ENCODE measurements at regions not wholly inside any gene's neighbourhood (a gene's known extent, or its start where the extent isn't known, plus 50 kb on each side); places are given as distances from the start of the nearest gene placed in this dataset.

- no peaks in the 10 kb centered on the region for H3K4me1 ChIP-seq (ENCODE audit: insufficient read depth, low read length)
- no peaks in the 10 kb centered on the region for H3K27me3 ChIP-seq (ENCODE audit: insufficient read depth, low read length)
- no peak overlapping the region for H3K4me3 ChIP-seq (ENCODE audit: low read length)
- no peak overlapping the region for H3K9ac ChIP-seq (ENCODE audit: low read depth, low read length)
- 100% methylated on average over 1 of the region's 3 CpGs for WGBS
- H3K36me3 ChIP-seq (ENCODE audit: insufficient read depth, low read length): no peaks in the 10 kb centered on the region
- no peak overlapping the region for H3K27ac ChIP-seq (ENCODE audit: low read depth, low read length)
- H3K9me3 ChIP-seq (ENCODE audit: insufficient read depth, low read depth, low read length): no peaks in the 10 kb centered on the region
Measured at GRCh38 chr6:164453835-164454234, 855.6 kb downstream of the C6orf118 start.

- no peaks in the 10 kb centered on the region for H3K27me3 ChIP-seq (ENCODE audit: insufficient read depth, low read length)
- H3K9ac ChIP-seq (ENCODE audit: low read depth, low read length): no peak overlapping the region
- WGBS: 96% methylated on average over 2 of the region's 2 CpGs
- no peak overlapping the region for H3K4me3 ChIP-seq (ENCODE audit: low read length)
- H3K27ac ChIP-seq (ENCODE audit: low read depth, low read length): no peak overlapping the region
- H3K9me3 ChIP-seq (ENCODE audit: insufficient read depth, low read depth, low read length): peaks cover 14% of the 10 kb centered on the region; the same call in 1 of the 2 replicates
- 0 out of 2 replicates have a peak, but pooled peaks cover 3% of the 10 kb centered on the region for H3K36me3 ChIP-seq (ENCODE audit: insufficient read depth, low read length)
- H3K4me1 ChIP-seq (ENCODE audit: insufficient read depth, low read length): no peaks in the 10 kb centered on the region
Measured at GRCh38 chr6:164442572-164442971, 866.8 kb downstream of the C6orf118 start.

GRCh38 chr6:164439331-164439730 lies 870.1 kb downstream of the C6orf118 start:
- Histone ChIP-seq H3K27ac (ENCODE audit: low read depth, low read length) (no peak overlapping the region), H3K27me3 (ENCODE audit: insufficient read depth, low read length) (no peaks in the 10 kb centered on the region), H3K4me3 (ENCODE audit: low read length) (no peak overlapping the region), H3K9ac (ENCODE audit: low read depth, low read length) (no peak overlapping the region), H3K4me1 (ENCODE audit: insufficient read depth, low read length) (no peaks in the 10 kb centered on the region), H3K36me3 (ENCODE audit: insufficient read depth, low read length) (0 out of 2 replicates have a peak, but pooled peaks cover 3% of the 10 kb centered on the region), H3K9me3 (ENCODE audit: insufficient read depth, low read depth, low read length) (peaks cover 14% of the 10 kb centered on the region; the same call in 1 of the 2 replicates)
- 87% methylated on average over 5 of the region's 5 CpGs for WGBS

GRCh38 chr6:164436976-164437375 lies 872.4 kb downstream of the C6orf118 start:
- no peaks in the 10 kb centered on the region for H3K4me1 ChIP-seq (ENCODE audit: insufficient read depth, low read length)
- 93% methylated on average over 5 of the region's 5 CpGs for WGBS

GRCh38 chr6:164427728-164428402 lies 881.5 kb downstream of the C6orf118 start:
- H3K9ac ChIP-seq (ENCODE audit: low read depth, low read length): no peak overlapping the region
- H3K27me3 ChIP-seq (ENCODE audit: insufficient read depth, low read length): no peaks in the 10 kb centered on the region
- WGBS: 93% methylated on average over 2 of the region's 2 CpGs
- no peak overlapping the region for H3K4me3 ChIP-seq (ENCODE audit: low read length)
- H3K9me3 ChIP-seq (ENCODE audit: insufficient read depth, low read depth, low read length): peaks cover 14% of the 10 kb centered on the region
- no peak overlapping the region for H3K27ac ChIP-seq (ENCODE audit: low read depth, low read length)
- no peaks in the 10 kb centered on the region for H3K36me3 ChIP-seq (ENCODE audit: insufficient read depth, low read length)
- H3K4me1 ChIP-seq (ENCODE audit: insufficient read depth, low read length): no peaks in the 10 kb centered on the region

More at GRCh38 chr6:164436976-164437375, 872.4 kb downstream of the C6orf118 start:
- Histone ChIP-seq H3K4me3 (ENCODE audit: low read length) (no peak overlapping the region), H3K27me3 (ENCODE audit: insufficient read depth, low read length) (no peaks in the 10 kb centered on the region), H3K27ac (ENCODE audit: low read depth, low read length) (no peak overlapping the region), H3K9me3 (ENCODE audit: insufficient read depth, low read depth, low read length) (no peaks in the 10 kb centered on the region), H3K9ac (ENCODE audit: low read depth, low read length) (no peak overlapping the region), H3K36me3 (ENCODE audit: insufficient read depth, low read length) (no peaks in the 10 kb centered on the region)

- 91% methylated on average over 2 of the region's 2 CpGs for WGBS
- Histone ChIP-seq H3K9ac (ENCODE audit: low read depth, low read length) (no peak overlapping the region), H3K9me3 (ENCODE audit: insufficient read depth, low read depth, low read length) (peaks cover 32% of the 10 kb centered on the region), H3K27ac (ENCODE audit: low read depth, low read length) (no peak overlapping the region), H3K36me3 (ENCODE audit: insufficient read depth, low read length) (no peaks in the 10 kb centered on the region), H3K4me3 (ENCODE audit: low read length) (no peak overlapping the region), H3K4me1 (ENCODE audit: insufficient read depth, low read length) (no peaks in the 10 kb centered on the region), H3K27me3 (ENCODE audit: insufficient read depth, low read length) (no peaks in the 10 kb centered on the region)
Measured at GRCh38 chr6:164424489-164424888, 884.9 kb downstream of the C6orf118 start.

- Histone ChIP-seq H3K4me1 (ENCODE audit: insufficient read depth, low read length) (peaks cover 13% of the 10 kb centered on the region), H3K36me3 (ENCODE audit: insufficient read depth, low read length) (no peaks in the 10 kb centered on the region), H3K27me3 (ENCODE audit: insufficient read depth, low read length) (no peaks in the 10 kb centered on the region), H3K4me3 (ENCODE audit: low read length) (no peak overlapping the region), H3K9ac (ENCODE audit: low read depth, low read length) (no peak overlapping the region), H3K9me3 (ENCODE audit: insufficient read depth, low read depth, low read length) (peaks cover 27% of the 10 kb centered on the region), H3K27ac (ENCODE audit: low read depth, low read length) (no peak overlapping the region)
- WGBS: 94% methylated on average over 4 of the region's 4 CpGs
Measured at GRCh38 chr6:164419099-164419498, 890.3 kb downstream of the C6orf118 start.

GRCh38 chr6:164418262-164418588 lies 891.2 kb downstream of the C6orf118 start:
- Histone ChIP-seq H3K4me3 (ENCODE audit: low read length) (no peak overlapping the region), H3K27ac (ENCODE audit: low read depth, low read length) (no peak overlapping the region), H3K36me3 (ENCODE audit: insufficient read depth, low read length) (no peaks in the 10 kb centered on the region), H3K9ac (ENCODE audit: low read depth, low read length) (no peak overlapping the region), H3K27me3 (ENCODE audit: insufficient read depth, low read length) (no peaks in the 10 kb centered on the region), H3K9me3 (ENCODE audit: insufficient read depth, low read depth, low read length) (peaks cover 19% of the 10 kb centered on the region), H3K4me1 (ENCODE audit: insufficient read depth, low read length) (peaks cover 13% of the 10 kb centered on the region)
- 97% methylated on average over 1 of the region's 2 CpGs for WGBS

GRCh38 chr6:164417537-164418261 lies 891.7 kb downstream of the C6orf118 start:
- H3K27me3 ChIP-seq (ENCODE audit: insufficient read depth, low read length): no peaks in the 10 kb centered on the region
- H3K4me3 ChIP-seq (ENCODE audit: low read length): no peak overlapping the region
- H3K4me1 ChIP-seq (ENCODE audit: insufficient read depth, low read length): peaks cover 13% of the 10 kb centered on the region
- no peaks in the 10 kb centered on the region for H3K36me3 ChIP-seq (ENCODE audit: insufficient read depth, low read length)
- H3K9ac ChIP-seq (ENCODE audit: low read depth, low read length): no peak overlapping the region
- 95% methylated on average over 4 of the region's 4 CpGs for WGBS
- no peak overlapping the region for H3K27ac ChIP-seq (ENCODE audit: low read depth, low read length)
- H3K9me3 ChIP-seq (ENCODE audit: insufficient read depth, low read depth, low read length): peaks cover 16% of the 10 kb centered on the region

GRCh38 chr6:164415832-164416563 lies 893.4 kb downstream of the C6orf118 start:
- Histone ChIP-seq H3K9ac (ENCODE audit: low read depth, low read length) (no peak overlapping the region), H3K9me3 (ENCODE audit: insufficient read depth, low read depth, low read length) (no peaks in the 10 kb centered on the region), H3K27ac (ENCODE audit: low read depth, low read length) (no peak overlapping the region), H3K27me3 (ENCODE audit: insufficient read depth, low read length) (no peaks in the 10 kb centered on the region), H3K4me3 (ENCODE audit: low read length) (no peak overlapping the region), H3K4me1 (ENCODE audit: insufficient read depth, low read length) (peaks cover 13% of the 10 kb centered on the region), H3K36me3 (ENCODE audit: insufficient read depth, low read length) (no peaks in the 10 kb centered on the region)
- 92% methylated on average over 6 of the region's 7 CpGs for WGBS

GRCh38 chr6:164414695-164415094 lies 894.7 kb downstream of the C6orf118 start:
- Histone ChIP-seq H3K27ac (ENCODE audit: low read depth, low read length) (no peak overlapping the region), H3K27me3 (ENCODE audit: insufficient read depth, low read length) (no peaks in the 10 kb centered on the region), H3K9me3 (ENCODE audit: insufficient read depth, low read depth, low read length) (no peaks in the 10 kb centered on the region), H3K36me3 (ENCODE audit: insufficient read depth, low read length) (no peaks in the 10 kb centered on the region), H3K9ac (ENCODE audit: low read depth, low read length) (no peak overlapping the region), H3K4me1 (ENCODE audit: insufficient read depth, low read length) (peaks cover 13% of the 10 kb centered on the region), H3K4me3 (ENCODE audit: low read length) (no peak overlapping the region)
- WGBS: 96% methylated on average over 3 of the region's 3 CpGs

Measured in HUES64 (cell line).